Osteoblast (primary cell): ENCODE measurements at regions not wholly inside any gene's neighbourhood (a gene's known extent, or its start where the extent isn't known, plus 50 kb on each side); places are given as distances from the start of the nearest gene placed in this dataset.
"Not testable (repeated sequence)": the region's sequence is repeated elsewhere in the genome, so short reads cannot be mapped to it uniquely, and the experiment has no call there.

ENCODE experiments used
- DNase-seq: peaks from one replicate; pipeline ENCODE4 v3.0.0; 2011; ENCODE audit warnings: low spot score, mixed read lengths; ENCODE audit not compliant: insufficient read length; ENCODE audit errors: missing footprints
- H2AFZ ChIP-seq: 2 replicates; pipeline ENCODE4 v1.6.0; 2011; ENCODE audit warnings: mild to moderate bottlenecking, low read length
- H3K27ac ChIP-seq: 2 replicates; pipeline ENCODE4 v1.5.1; 2011; ENCODE audit warnings: mild to moderate bottlenecking, low read depth, low read length, moderate library complexity
- H3K27me3 ChIP-seq: 2 replicates; pipeline ENCODE4 v1.6.0; 2012; ENCODE audit warnings: mild to moderate bottlenecking, control low read depth, inconsistent platforms, low read length, moderate library complexity; ENCODE audit not compliant: insufficient read depth
- H3K36me3 ChIP-seq: 2 replicates; pipeline ENCODE4 v1.5.1; 2011; ENCODE audit warnings: mild to moderate bottlenecking, low read length, control low read depth, moderate library complexity; ENCODE audit not compliant: insufficient read depth
- H3K4me1 ChIP-seq: 2 replicates; pipeline ENCODE4 v1.5.1; 2011; ENCODE audit warnings: mild to moderate bottlenecking, low read length, control low read depth, moderate library complexity; ENCODE audit not compliant: insufficient read depth
- H3K4me2 ChIP-seq: 2 replicates; pipeline ENCODE4 v1.6.0; 2011; ENCODE audit warnings: mild to moderate bottlenecking, low read length; ENCODE audit not compliant: insufficient read depth
- H3K4me3 ChIP-seq: fragments of 200-600 bp; sonication (generic); 3 replicates; pipeline ENCODE4 v1.5.1; 2012; ENCODE audit warnings: mild to moderate bottlenecking, low read length, inconsistent platforms; ENCODE audit not compliant: insufficient read depth
- H3K79me2 ChIP-seq: 2 replicates; pipeline ENCODE4 v1.6.0; 2012; ENCODE audit warnings: mild to moderate bottlenecking, low read length, control low read depth, inconsistent platforms; ENCODE audit not compliant: insufficient read depth
- H3K9me3 ChIP-seq: 2 replicates; pipeline ENCODE4 v1.5.1; 2011; ENCODE audit warnings: low read depth, low read length, control low read depth
- H4K20me1 ChIP-seq: 2 replicates; pipeline ENCODE4 v1.6.0; 2012; ENCODE audit warnings: mild to moderate bottlenecking, low read length, control low read depth; ENCODE audit not compliant: insufficient read depth
- CTCF ChIP-seq: IDR thresholded peaks from 2 replicates; pipeline ENCODE4 v1.5.1; 2011; ENCODE audit warnings: mild to moderate bottlenecking, low read depth, low read length, moderate library complexity; ENCODE audit errors: extremely low read depth

- TF ChIP-seq CTCF, result no peak
- H4K20me1 ChIP-seq, result no peaks in the 10 kb centered on the region
- DNase-seq, result no peak
- no peak overlapping the region for H3K27ac ChIP-seq
- H3K4me2 ChIP-seq, result no peak overlapping the region
- H3K4me3 ChIP-seq, result no peak overlapping the region
- H3K27me3 ChIP-seq, result no peaks in the 10 kb centered on the region
- H3K36me3 ChIP-seq, result no peaks in the 10 kb centered on the region
- no peaks in the 10 kb centered on the region for H3K4me1 ChIP-seq
- H3K79me2 ChIP-seq, result no peaks in the 10 kb centered on the region
- H2AFZ ChIP-seq, result no peak overlapping the region
- no peaks in the 10 kb centered on the region for H3K9me3 ChIP-seq
These were observed 136.6 kb upstream of the FHIT start for GRCh38 chr3:61387817-61388216.

GRCh38 chr3:61393480-61393947 is 142.3 kb upstream of the FHIT start:
- not testable (repeated sequence) for DNase-seq, H3K4me2 ChIP-seq, H3K36me3 ChIP-seq, H3K79me2 ChIP-seq, H3K9me3 ChIP-seq, H3K27ac ChIP-seq, H3K4me1 ChIP-seq, H3K4me3 ChIP-seq, H4K20me1 ChIP-seq, H2AFZ ChIP-seq, H3K27me3 ChIP-seq

GRCh38 chr3:61401359-61401758 is 150.1 kb upstream of the FHIT start:
- Histone ChIP-seq H2AFZ (no peak overlapping the region), H3K4me1 (no peaks in the 10 kb centered on the region), H4K20me1 (no peaks in the 10 kb centered on the region), H3K4me3 (no peak overlapping the region), H3K27ac (no peak overlapping the region), H3K36me3 (no peaks in the 10 kb centered on the region), H3K79me2 (no peaks in the 10 kb centered on the region), H3K9me3 (no peaks in the 10 kb centered on the region), H3K4me2 (no peak overlapping the region), H3K27me3 (no peaks in the 10 kb centered on the region)
- DNase-seq, result no peak
- TF ChIP-seq CTCF, result no peak

- H3K27ac ChIP-seq, result no peak overlapping the region
- no peaks in the 10 kb centered on the region for H3K27me3 ChIP-seq
- no peak overlapping the region for H3K4me3 ChIP-seq
- H3K4me1 ChIP-seq, result no peaks in the 10 kb centered on the region
- no peaks in the 10 kb centered on the region for H4K20me1 ChIP-seq
- no peak overlapping the region for H3K4me2 ChIP-seq
- DNase-seq, result no peak
- H2AFZ ChIP-seq, result no peak overlapping the region
- H3K79me2 ChIP-seq, result no peaks in the 10 kb centered on the region
- H3K36me3 ChIP-seq, result no peaks in the 10 kb centered on the region
- no peaks in the 10 kb centered on the region for H3K9me3 ChIP-seq
- no peak for TF ChIP-seq CTCF
These were observed 154.0 kb upstream of the PTPRG start for GRCh38 chr3:61407397-61407796.
